CD14-positive monocyte (primary cell): ENCODE measurements at regions not wholly inside any gene's neighbourhood (a gene's known extent, or its start where the extent isn't known, plus 50 kb on each side); places are given as distances from the start of the nearest gene placed in this dataset.

Experiments used
- DNase-seq, 3 donors: peaks; one replicate each; pipeline ENCODE4 v3.0.0-alpha.2; 2011 to 2022
- H2AFZ ChIP-seq: 2 replicates; pipeline ENCODE4 v1.6.0; 2012; ENCODE audit warnings: mild to moderate bottlenecking, low read depth, low read length, inconsistent platforms; ENCODE audit not compliant: insufficient read depth, poor library complexity, severe bottlenecking
- H3K27ac ChIP-seq, 2 donors: 1 replicate in 1 of 2; 2 replicates in 1 of 2; pipeline ENCODE4 v1.5.1; 2012 to 2013; ENCODE audit warnings: low read length in 2 of 2, control low read depth in 1 of 2, inconsistent platforms in 1 of 2, low read depth in 1 of 2, mild to moderate bottlenecking in 1 of 2
- H3K27me3 ChIP-seq, 2 donors: one replicate each; pipeline versions ENCODE4 v1.6.0 to v1.6.1; 2011 to 2013; ENCODE audit warnings: low read length in 2 of 2; ENCODE audit not compliant: control insufficient read depth in 2 of 2, insufficient read depth in 2 of 2
- H3K36me3 ChIP-seq, 2 donors: replicated peaks in 1 of 2; 1 replicate in 1 of 2; 2 replicates in 1 of 2; pipeline versions ENCODE4 v1.5.1 to v1.6.1; 2012 to 2013; ENCODE audit warnings: low read length in 2 of 2, control low read depth in 1 of 2, inconsistent platforms in 1 of 2, mild to moderate bottlenecking in 1 of 2; ENCODE audit not compliant: insufficient read depth in 2 of 2, control insufficient read depth in 1 of 2
- H3K4me1 ChIP-seq, 2 donors: 1 replicate in 1 of 2; 2 replicates in 1 of 2; pipeline versions ENCODE4 v1.5.1 to v1.6.1; 2012 to 2013; ENCODE audit warnings: low read length in 2 of 2, control low read depth in 1 of 2, inconsistent platforms in 1 of 2, mild to moderate bottlenecking in 1 of 2, moderate library complexity in 1 of 2; ENCODE audit not compliant: insufficient read depth in 2 of 2, control insufficient read depth in 1 of 2
- H3K4me2 ChIP-seq: replicated peaks from 2 replicates; pipeline ENCODE3; 2012; ENCODE audit warnings: low read length, moderate library complexity, mild to moderate bottlenecking; ENCODE audit not compliant: poor library complexity, severe bottlenecking; ENCODE audit errors: extremely low read depth
- H3K4me3 ChIP-seq, 3 experiments: fragments of 200-600 bp in 1 of 3; sonication (generic) in 1 of 3; replicated peaks in 1 of 3; 1 replicate in 2 of 3; 2 replicates in 1 of 3; pipeline ENCODE4 v1.5.1; 2011 to 2013; ENCODE audit warnings: low read length in 3 of 3, mild to moderate bottlenecking in 3 of 3, control low read depth in 2 of 3, low read depth in 2 of 3, inconsistent platforms in 1 of 3, moderate library complexity in 1 of 3
- H3K79me2 ChIP-seq: 2 replicates; pipeline ENCODE4 v1.6.0; 2012; ENCODE audit warnings: mild to moderate bottlenecking, control low read depth, inconsistent platforms, low read length, moderate library complexity; ENCODE audit not compliant: insufficient read depth
- H3K9ac ChIP-seq: 2 replicates; pipeline ENCODE4 v1.6.0; 2017; ENCODE audit warnings: low read length, mild to moderate bottlenecking; ENCODE audit not compliant: insufficient read depth, poor library complexity, severe bottlenecking
- H3K9me3 ChIP-seq, 2 donors: replicated peaks in 1 of 2; 1 replicate in 1 of 2; 2 replicates in 1 of 2; pipeline versions ENCODE4 v1.5.1 to v1.6.1; 2012 to 2013; ENCODE audit warnings: low read length in 2 of 2, control low read depth in 1 of 2; ENCODE audit not compliant: control insufficient read depth in 1 of 2, insufficient read depth in 1 of 2
- H4K20me1 ChIP-seq: 2 replicates; pipeline ENCODE4 v1.6.0; 2012; ENCODE audit warnings: mild to moderate bottlenecking, low read length, control low read depth, moderate library complexity; ENCODE audit not compliant: insufficient read depth
- H3K27ac Mint-ChIP-seq, 7 donors: one replicate each; pipeline ENCODE4 v1.8.0; 2020; ENCODE audit warnings: mild to moderate bottlenecking in 7 of 7, mixed read lengths in 7 of 7, moderate library complexity in 6 of 7, inconsistent platforms in 2 of 7
- H3K27me3 Mint-ChIP-seq, 3 donors: one replicate each; pipeline ENCODE4 v1.8.0; 2021 to 2022; ENCODE audit warnings: low read depth in 3 of 3, mild to moderate bottlenecking in 3 of 3, mixed read lengths in 3 of 3, moderate library complexity in 3 of 3, inconsistent platforms in 1 of 3
- H3K36me3 Mint-ChIP-seq, 2 donors: one replicate each; pipeline ENCODE4 v1.8.0; 2020; ENCODE audit warnings: mixed read lengths in 2 of 2, inconsistent platforms in 1 of 2, mild to moderate bottlenecking in 1 of 2
- H3K4me1 Mint-ChIP-seq: one replicate; pipeline ENCODE4 v1.8.0; 2020; ENCODE audit warnings: mild to moderate bottlenecking, mixed read lengths
- H3K4me3 Mint-ChIP-seq, 2 donors: one replicate each; pipeline ENCODE4 v1.8.0; 2020; ENCODE audit warnings: mild to moderate bottlenecking in 2 of 2, mixed read lengths in 2 of 2, moderate library complexity in 1 of 2
- H3K9me3 Mint-ChIP-seq, 7 donors: one replicate each; pipeline ENCODE4 v1.8.0; 2020 to 2022; ENCODE audit warnings: mixed read lengths in 7 of 7, mild to moderate bottlenecking in 6 of 7, moderate library complexity in 6 of 7, inconsistent platforms in 2 of 7
- CTCF ChIP-seq: fragments of 200-600 bp; IDR thresholded peaks from one replicate; pipeline ENCODE4 v1.8.0; 2022; ENCODE audit warnings: antibody characterized with exemption, mild to moderate bottlenecking
- WGBS: methylation state at CpG from one replicate; pipeline ENCODE4 v1.1.5; 2013; ENCODE audit warnings: missing lambda C conversion rate; ENCODE audit not compliant: insufficient coverage; 5-methylcytosine and 5-hydroxymethylcytosine counted together
- intact Hi-C, 2 donors: fragments of 100-400 bp; cut with micrococcal nuclease; formaldehyde crosslinking; loops; one replicate each; pipeline versions ENCODE4 v1.15.0 to v1.15.1; 2023

- WGBS = 96% methylated on average over 4 of the region's 7 CpGs
- Mint-ChIP-seq H3K27ac (no peak overlapping the region), H3K27me3 (peaks cover 0 to 13% (median 10%) of the 10 kb centered on the region in 3 donors), H3K36me3 (no peaks in the 10 kb centered on the region), H3K4me3 (peak overlapping the region in 1 of 2 donors; percentile 56), H3K9me3 (peaks cover 0 to 5% (median under 1%) of the 10 kb centered on the region in 7 donors), H3K4me1 (no peaks in the 10 kb centered on the region)
- Histone ChIP-seq H3K36me3 (no peaks in the 10 kb centered on the region), H2AFZ (no peak overlapping the region), H3K4me3 (no peak overlapping the region), H3K79me2 (no peaks in the 10 kb centered on the region), H3K9ac (no peak overlapping the region), H3K27me3 (no peaks in the 10 kb centered on the region), H4K20me1 (no peaks in the 10 kb centered on the region), H3K9me3 (peaks cover 0 to 5% of the 10 kb centered on the region in 2 donors), H3K4me1 (no peaks in the 10 kb centered on the region), H3K27ac (no peak overlapping the region), H3K4me2 (no peak overlapping the region)
- no peak for TF ChIP-seq CTCF
- DNase-seq = no peak
- intact Hi-C loops = no loop called here
Measured at GRCh38 chr13:59441596-59442280, 722.0 kb downstream of the DIAPH3 start.

GRCh38 chr13:59442461-59442860 lies 721.3 kb downstream of the DIAPH3 start:
- Mint-ChIP-seq H3K27ac (no peak overlapping the region), H3K9me3 (peaks cover 0 to 5% (median 0%) of the 10 kb centered on the region in 7 donors), H3K4me1 (no peaks in the 10 kb centered on the region), H3K4me3 (no peak overlapping the region), H3K27me3 (peaks cover 0 to 13% (median 10%) of the 10 kb centered on the region in 3 donors), H3K36me3 (no peaks in the 10 kb centered on the region)
- Histone ChIP-seq H3K27me3 (no peaks in the 10 kb centered on the region), H4K20me1 (no peaks in the 10 kb centered on the region), H3K9me3 (peaks cover 0 to 5% of the 10 kb centered on the region in 2 donors), H3K4me3 (no peak overlapping the region), H3K9ac (no peak overlapping the region), H3K36me3 (no peaks in the 10 kb centered on the region), H3K4me1 (no peaks in the 10 kb centered on the region), H2AFZ (no peak overlapping the region), H3K27ac (no peak overlapping the region), H3K79me2 (no peaks in the 10 kb centered on the region), H3K4me2 (no peak overlapping the region)
- TF ChIP-seq CTCF = no peak
- intact Hi-C loops = no loop called here
- WGBS = 80% methylated on average over 1 of the region's 4 CpGs
- no peak for DNase-seq
